NCI-H2029 (cell line): ENCODE measurements at regions not wholly inside any gene's neighbourhood (a gene's known extent, or its start where the extent isn't known, plus 50 kb on each side); places are given as distances from the start of the nearest gene placed in this dataset.

Source experiments
- DNase-seq: peaks from one replicate; lab custom pipeline; 2025; lab: John Stamatoyannopoulos, UW

DNA sequence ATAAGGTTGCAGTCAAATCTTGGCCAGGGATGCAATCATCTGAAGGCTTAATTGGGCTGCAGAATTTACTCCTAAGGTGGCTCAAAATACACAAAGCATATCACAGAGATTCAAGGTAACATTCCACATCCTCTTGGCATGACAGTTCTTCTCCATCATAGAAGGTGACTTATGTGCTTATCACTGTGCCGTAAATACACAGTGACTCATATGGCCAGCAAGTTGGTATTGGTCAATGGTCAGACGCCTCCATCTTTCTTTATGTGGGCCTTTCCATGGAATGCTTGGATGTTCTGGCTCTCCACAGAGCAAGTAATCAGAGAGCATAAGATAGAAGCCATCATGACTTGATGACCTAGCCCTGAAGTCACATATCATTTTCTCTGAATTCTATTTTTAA, 168.8 kb upstream of the ST8SIA2 start:
- no peak for DNase-seq

DNA sequence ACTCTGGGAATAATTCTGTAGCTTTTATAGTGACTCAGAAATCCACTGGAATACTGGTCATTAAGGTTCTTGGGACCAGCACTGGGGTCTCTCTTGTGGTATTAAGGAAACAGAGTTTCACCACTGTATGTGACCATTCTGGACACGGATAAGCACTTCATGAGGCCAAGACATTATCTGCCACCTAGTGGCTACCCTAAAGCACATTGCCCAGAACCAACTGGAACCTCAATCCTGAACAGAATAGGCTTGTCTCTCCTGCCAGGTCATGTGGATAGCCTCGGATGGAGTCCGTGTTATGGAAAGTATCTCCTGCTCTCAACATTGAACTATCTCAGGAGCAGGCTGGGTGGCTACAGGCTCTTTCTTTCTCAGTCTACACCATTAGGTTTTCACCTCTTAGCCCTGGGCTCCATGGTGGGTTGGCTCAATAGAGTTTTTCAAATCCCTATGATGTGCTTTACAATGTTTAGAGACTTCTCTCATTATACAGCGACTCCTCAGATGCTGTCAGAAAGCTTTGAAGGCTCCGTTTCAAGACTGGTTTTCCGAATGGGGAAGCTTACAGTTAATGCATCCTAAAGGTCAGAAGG, 167.6 kb upstream of the ST8SIA2 start:
- DNase-seq = no peak

DNA sequence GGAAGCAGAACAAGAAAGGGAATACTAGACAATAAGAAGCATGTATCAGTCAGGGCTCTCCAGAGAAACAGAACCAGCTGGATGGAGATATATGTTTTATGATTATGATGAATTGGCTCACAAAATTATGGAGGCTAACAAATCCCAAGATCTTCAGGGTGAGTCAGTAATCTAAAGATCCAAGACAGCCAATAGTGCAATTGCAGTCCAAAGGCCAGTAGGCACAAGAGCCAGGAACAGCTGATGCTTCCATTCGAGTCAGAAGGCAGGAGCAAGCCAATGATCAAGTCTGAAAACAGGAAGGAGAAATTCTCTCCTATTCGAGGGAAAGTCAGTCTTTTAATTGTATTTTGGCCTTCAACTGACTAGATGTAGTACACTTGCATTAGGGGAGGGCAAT, 164.9 kb upstream of the ST8SIA2 start:
- no peak for DNase-seq

DNA sequence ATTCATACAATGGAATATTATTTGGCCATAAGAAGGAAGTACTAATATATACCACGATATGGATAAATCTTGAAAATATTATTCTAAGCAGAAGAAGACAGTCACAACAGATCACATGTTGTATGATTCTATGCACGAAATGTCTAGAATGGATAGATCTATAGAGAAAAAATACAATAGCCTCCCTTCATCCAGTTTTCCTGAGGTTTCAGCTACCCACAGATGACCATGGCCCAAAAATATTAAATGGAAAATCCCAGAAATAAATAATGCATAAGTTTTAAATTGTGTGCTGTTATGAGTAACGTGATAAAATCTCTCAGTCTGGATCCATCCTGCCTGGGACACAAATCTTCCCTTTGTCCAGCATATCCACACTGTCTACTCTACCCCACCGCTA, 162.2 kb upstream of the ST8SIA2 start:
- no peak for DNase-seq

DNA sequence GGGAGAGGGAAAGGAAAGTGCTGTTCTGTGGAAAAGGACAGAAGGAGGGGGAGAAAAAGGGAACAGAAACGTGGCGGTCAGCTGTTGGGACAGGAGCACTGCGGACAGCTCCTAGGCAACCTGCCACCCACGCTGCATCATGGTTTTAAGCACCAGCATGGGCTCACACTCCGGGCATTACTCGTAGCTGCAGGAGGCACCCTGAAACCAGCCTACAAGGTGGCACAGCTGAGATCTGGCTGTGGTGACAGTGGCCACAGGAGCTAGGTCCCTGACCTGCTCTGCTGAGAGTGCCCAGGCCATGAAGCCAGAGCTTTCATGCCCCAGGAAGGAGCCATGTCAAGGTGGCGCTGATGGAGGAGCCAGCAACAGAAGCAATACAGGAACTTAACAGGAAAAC, 161.4 kb upstream of the ST8SIA2 start:
- DNase-seq = no peak

DNA sequence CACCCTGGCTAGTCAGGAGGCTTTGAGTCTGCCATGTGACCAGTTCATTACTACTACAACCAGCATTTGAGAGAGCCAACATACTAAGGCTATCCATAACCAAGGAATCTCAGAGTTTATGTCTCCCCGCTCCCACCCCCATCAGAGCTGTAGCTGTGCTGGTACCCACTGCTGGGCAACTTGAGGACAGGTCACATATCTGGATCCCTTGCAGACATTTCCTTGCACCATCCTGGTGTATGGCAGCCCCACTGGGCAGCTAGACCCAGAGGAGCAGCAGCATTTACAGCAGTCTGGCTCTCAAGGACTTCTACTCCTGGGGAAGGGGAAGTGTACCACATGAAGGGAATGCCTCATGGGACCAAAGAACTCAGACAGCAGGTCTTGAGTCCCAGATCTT, 160.8 kb upstream of the ST8SIA2 start:
- DNase-seq = no peak

DNA sequence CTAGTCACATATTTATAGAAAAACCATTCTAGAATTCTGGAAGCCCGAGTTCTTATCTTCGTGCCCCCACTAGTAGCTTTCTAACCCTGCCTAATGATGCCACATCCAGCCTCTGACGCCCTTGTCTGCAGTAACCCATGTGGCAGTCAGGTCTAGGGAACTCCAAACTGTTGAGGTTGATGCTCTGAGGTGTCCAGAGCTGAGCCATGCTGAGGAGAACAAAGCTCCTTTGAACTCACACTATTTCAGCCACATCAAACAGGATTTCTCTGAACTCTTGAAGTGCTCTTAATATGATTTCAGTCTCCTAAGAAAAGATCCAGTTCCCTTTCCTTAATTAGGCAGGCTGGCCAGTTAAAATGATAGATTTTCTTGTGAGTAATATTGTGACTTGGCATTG, 150.5 kb upstream of the ST8SIA2 start:
- DNase-seq = no peak

DNA sequence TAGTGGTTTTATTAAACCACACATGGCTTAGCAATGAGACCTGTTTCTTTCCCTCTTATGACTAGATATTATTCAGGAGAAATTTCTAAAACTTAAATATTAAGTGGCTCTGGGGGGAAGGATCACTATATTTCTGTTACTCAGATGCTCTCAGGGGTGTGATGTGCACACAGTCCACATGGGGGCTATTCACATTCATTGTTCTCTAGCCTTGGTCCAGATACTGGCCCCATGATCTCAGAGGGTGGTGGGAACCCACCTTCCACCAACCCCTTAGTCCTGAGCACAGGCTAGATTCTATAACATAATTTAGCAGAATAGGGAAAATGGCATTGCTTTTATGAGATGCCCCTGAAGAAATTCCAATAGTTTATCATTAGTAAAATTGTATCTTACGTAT, 149.0 kb upstream of the ST8SIA2 start:
- DNase-seq = no peak

DNA sequence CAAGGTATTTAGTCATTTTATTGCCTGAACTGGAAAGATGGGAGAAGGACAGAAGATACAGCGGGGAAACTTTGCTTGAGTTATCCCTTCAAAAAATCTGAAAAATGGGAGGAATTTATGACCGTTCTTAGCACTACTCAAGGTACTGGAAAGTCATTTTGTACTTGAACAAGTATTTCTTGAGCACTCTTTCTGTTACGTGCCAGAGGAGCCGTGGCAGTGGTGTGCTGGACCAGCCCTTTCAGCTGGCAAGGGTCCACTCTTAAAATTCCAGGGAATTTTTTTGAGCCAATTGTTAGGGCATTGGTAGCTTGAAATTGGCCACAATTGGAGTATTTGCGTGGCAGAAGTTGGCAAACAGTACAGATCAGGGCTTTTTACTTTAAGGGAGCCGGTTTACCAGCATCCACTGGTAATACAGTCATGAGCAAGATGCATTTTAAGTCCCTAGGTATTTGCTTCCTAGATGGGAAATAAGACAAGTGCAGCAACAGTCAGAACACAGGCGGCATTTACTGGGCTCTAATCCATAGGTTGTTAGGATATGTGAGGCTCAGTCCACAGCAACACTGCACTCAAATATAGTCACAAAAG, 145.9 kb upstream of the ST8SIA2 start:
- no peak for DNase-seq

DNA sequence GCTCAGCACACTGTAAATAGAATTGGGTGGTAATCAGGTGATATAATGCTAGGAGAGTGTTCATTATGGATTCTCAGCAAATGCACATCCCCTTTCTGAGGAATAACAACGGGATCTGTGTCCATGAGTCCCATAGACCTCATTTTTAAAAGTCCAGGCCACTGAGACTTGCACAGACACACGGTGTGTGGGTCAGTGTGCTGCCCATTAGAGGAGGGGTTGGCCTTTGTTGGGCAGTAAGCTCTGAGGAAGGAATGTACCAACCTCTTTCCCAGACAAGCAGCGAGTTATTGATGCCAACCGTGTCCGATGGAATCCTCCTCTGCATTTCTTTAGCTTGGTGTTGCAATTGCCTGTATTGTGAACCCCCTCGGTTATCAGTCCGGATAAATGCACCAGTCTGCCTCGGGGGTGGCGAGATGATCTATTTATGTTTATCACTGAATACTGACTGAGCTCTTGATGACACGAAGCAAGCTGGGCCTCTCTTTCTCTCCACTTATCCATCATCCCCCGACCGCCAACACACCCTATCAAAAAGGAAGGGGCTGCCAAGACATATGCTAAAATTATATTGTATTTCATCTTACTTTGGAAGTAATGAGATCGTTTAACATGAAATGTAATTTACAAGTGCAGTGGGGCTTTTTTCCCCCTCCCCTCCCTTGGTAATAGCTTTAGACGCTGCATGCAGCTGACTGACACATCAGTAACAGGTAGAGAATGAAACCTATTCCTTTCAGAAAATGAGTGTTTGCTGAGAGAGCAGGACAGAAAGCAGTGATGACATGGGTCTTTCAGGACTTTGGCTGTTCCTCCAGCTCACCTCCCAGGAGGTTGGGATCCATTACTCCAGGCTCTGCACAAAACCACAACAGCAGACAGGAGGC, 126.6 kb upstream of the ST8SIA2 start:
- no peak for DNase-seq

DNA sequence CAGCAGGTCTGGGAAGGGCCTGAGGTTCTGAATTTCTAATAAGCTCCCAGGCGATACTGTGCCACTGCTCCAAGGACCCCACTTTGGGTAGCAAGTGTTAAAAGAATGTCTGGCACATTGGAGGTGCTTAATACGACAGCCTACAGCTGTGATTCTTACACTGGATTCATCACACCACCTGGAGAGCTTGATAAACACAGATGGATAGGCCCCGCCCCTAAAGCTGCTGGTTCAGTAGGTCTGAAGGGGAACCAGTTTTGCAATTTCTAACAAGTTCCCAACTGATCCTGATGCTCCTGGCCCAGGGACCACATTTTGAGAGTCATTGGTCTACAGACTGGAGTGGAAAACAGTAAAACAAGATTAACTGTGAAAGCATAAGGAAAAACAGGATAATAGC, 124.8 kb upstream of the ST8SIA2 start:
- peak; percentile 18 for DNase-seq

DNA sequence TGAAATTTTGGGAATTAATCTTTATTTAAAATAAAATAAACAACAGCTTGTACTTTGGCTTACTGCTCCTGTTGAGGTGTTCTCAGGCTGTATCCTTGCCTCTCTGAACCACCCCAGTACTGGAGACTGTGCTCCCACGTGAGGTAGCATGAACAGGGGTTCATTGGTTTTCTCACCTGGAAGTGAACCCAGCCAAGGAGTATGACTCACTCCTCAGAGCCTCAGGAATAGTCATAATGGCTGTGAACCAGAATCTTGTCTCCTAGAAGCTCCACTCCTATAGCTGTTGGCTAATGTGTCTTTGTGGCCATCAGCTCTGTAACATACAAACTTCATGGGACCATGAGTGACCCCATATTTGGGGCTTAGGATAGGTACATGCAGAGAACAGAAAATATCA, 122.5 kb upstream of the ST8SIA2 start:
- no peak for DNase-seq

DNA sequence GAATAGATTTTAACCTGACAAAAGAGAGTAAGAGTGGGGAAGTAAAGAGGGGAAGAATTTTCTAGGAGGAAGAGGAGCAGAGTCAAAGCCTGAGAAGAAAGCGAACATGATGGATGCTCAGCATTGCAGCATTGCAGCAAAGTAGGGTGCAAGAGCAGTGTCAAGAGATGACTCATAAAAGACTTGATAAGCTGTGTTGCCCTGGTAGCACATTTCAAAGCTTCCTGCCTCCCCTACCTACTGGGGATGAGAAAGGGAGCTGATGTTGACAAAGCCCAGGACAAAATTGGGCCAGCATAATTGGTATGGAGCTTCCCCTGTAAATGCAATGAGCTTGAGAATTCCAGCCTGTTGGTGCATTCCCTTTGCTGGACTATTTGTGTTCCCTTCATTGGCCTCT, 121.6 kb upstream of the ST8SIA2 start:
- no peak for DNase-seq

DNA sequence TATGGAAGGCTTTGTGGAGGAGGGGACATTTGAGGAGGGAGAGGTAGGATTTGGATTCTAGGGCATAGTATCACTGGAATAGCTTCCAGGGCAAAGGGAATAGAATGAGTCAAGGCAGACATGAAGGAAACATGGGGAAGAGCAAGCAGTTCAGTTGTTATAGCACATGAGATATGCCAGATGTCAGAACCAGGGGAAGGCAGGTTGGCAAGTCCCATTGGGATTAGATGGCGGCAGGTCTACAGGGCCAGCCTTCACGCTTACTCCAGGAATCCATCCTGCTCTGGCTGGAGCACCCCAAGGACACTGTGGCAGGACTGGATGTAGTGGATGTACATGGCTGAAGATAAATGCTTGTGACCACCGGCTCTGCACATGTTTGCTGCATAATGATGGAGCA, 120.4 kb upstream of the ST8SIA2 start:
- DNase-seq = no peak

DNA sequence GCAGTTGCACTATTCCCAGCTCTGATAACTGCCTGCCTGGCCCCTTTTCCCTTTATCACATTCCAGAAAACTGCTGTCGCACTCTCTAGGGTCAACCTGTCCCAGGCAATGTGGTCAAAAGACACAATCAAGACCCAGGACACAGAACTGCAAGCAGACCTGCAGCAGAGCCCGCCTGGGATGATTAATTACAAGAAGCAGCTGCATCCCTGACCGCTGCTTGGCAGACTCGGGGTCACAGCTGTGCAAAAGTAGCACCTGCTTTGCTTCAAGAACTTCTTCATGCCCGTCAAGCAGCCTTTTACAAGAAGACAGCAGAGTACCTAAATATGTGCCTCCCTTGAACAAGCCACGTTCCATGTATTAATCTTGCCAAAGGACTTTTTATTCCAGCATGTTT, 120.0 kb upstream of the ST8SIA2 start:
- DNase-seq = no peak

DNA sequence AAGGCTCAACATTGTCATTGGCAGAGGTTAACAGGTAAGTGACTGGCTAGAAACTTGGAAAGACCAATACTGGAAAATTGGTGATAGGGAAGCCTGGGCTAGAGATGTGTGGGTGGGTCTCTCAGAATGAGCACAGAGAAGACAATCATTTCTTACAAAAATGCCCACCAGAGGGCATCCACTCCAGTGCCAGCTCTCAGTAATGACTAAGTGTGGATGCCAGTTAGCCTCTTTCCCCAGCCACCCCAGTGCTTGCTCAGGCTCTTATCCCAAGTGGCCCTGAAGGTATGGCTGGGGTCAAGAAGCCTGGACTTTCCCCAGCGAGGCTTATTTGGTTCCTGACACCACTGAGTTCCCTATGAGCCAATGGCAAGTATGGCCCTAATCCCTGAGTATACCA, 115.9 kb upstream of the ST8SIA2 start:
- DNase-seq = no peak

DNA sequence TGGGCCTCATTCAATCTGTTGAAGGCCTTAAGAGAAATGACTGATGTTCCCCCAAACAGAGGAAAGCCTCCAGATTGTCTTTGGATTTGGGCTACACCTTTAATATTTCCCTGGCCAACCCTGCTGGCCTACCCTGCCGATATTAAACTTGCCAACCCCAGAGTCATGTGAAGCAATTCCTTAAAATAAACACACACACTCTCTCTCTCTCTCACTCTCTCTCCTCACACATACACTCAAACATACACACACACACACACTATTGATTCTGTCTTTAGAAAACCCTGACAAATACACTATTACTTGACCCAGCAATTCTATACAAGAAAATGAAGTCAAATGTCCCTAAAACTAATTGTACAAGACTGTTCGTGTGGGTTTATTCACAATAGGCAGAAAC, 109.9 kb upstream of the ST8SIA2 start:
- DNase-seq = no peak

DNA sequence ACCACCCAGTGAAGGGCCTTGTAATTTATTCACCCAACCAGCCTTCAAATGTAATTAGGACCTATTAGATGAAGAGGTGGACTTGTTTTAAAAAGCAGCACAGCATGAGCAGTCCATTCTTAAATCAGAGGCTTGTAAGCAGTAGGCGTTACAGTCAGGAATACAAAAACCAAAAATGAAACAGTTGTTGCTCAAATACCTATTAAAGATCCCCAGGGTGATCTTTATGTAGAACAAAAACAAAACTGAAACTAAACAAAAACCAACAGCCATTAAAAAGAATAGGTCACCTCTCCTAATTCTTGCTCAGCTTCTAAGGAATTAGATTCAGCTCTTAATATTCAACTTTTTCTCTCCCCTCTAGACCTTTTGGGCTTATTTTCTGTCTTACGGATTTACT, 104.9 kb upstream of the ST8SIA2 start:
- no peak for DNase-seq

DNA sequence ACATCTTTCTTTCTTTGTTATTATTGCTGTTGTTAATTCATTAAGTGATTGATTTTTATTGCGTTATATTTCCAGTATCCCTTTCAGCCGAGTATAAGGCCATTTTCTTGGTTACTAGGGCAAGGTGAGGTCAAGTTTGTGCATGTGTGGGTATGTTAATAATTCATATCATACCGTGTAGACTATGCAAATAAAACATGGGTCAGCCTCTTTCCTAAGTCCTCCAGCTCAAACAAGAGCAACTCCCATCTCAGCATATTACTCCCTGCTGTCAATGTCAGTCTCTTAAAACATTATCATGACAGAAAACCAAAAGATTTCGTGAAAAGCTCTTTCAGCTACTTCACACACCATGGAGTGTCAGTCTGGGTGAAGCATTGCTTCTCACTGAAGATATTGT, 103.9 kb upstream of the ST8SIA2 start:
- no peak for DNase-seq

DNA sequence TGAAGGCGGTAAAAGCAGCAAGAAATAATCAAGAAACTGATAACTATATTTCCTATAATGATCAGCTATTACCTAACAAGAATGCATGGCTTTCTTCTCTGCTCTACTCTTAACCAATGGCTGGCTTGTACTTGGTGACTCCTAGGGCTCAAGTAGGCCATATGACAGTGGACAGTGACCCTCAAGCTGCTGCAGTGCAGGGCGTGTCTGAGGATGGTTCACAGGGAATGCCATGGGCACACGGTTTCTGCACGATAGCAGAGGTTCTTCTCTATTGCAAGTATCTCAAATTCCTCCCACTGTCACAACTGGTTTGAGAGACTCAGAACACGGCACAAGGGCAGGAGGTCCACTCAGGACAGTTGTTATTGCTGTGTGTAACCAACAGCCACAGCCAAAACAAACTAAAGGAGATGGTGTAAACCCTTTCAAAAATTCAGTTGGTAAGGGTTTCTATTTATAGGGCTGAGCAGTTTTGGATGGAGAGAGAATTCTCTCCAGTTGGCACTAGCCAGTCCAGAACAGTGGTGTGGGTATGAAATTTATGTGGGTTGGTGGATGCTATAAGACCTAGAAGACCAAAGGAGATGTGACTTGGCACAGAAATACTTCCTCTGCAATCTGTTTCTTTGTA, 103.2 kb upstream of the ST8SIA2 start:
- DNase-seq = no peak

DNA sequence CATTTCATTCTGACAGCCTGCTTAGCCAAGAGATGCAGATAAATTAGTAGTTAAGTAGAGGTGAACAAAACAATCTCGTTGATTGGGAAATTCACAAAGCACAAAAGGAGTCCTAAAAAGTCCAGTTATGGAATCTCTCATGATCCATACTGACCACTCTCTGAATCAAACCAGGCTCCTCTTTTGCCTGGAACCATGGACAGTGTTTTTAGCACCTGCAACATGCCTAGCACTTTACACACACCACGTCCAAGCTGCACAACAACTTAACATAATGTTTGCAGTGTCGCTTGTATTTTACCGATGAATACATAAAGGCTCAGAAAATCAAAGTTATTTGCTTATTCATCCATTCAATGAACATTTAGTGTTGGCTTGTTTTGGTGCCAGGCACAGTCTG, 101.8 kb upstream of the ST8SIA2 start:
- no peak for DNase-seq

DNA sequence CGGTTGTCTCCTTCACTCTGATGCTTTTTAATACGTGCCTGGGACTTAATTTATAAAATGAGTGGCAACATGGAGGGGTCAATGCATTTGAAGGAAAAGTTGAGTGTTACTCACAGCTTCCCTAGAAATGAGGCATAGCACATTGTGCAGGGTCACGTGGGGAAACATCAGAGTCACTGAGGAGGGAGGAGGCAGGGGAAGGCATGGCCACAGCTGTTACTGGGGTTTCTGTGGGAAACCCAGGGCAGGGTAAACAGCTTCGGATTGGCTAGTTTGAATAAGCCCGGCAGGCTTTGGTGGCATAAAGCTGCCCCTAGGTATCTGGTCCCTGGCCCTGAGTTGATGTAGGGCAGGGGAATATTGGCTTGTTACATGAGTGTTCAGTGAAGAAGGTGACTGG, 98.9 kb upstream of the ST8SIA2 start:
- no peak for DNase-seq
